Head of caudate nucleus (tissue), 42 donors: ENCODE measurements at regions not wholly inside any gene's neighbourhood (a gene's known extent, or its start where the extent isn't known, plus 50 kb on each side); places are given as distances from the start of the nearest gene placed in this dataset.

Experiments
- DNase-seq, 42 donors: peaks; one replicate each; pipeline versions ENCODE4 v3.0.0 to v3.0.0-alpha.2; 2020 to 2021; ENCODE audit warnings: mixed read lengths in 7 of 42
- intact Hi-C: fragments of 100-400 bp; cut with DNase I; formaldehyde crosslinking; loops from one replicate; pipeline ENCODE4 v1.15.0; 2022

DNA sequence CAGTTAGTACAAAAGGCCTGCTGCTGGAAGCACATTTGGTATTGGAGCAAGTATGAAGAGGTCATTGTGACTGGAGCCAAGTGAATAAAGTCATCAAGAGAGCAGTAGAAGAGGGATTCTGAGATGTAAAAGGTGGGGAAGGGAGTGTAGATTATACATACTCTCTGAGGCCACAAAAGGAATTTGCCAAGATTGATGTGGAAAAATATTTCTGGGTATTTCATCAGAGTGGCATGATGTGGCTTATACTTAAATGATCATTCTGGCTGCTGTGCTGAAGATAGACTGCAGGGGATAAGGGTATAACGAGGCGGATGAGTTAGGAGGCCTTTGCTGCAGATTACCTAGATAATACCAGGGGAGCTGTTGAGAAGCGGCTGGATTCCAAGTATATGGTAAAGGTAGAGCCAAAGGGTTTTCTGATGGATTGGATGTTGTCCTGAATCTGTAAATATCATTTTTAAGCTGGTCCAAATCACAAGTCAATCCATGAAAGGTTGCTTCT, 231.8 kb upstream of the AGA start:
- intact Hi-C loops: no loop called here
- DNase-seq: no peak

DNA sequence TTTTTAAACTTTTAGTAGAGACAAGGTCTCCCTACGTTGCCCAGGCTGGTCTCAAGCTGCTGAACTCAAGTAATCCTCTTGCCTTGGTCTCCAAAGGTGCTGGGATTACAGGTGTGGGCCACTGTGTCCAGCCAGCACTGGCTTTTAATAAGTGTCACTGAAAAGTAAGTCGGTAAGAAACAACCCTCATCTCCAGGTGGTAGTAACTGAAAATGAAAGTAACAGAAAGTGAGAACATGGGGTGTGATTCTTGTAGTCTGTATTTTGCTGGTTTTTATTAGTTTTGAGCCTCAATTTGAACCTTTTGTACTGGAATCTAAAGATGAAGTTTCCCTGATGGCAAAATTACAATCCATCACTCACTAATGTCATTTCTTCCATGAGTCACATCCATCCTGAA, 238.1 kb upstream of the AGA start:
- DNase-seq: no peak
- intact Hi-C loops: no loop called here

DNA sequence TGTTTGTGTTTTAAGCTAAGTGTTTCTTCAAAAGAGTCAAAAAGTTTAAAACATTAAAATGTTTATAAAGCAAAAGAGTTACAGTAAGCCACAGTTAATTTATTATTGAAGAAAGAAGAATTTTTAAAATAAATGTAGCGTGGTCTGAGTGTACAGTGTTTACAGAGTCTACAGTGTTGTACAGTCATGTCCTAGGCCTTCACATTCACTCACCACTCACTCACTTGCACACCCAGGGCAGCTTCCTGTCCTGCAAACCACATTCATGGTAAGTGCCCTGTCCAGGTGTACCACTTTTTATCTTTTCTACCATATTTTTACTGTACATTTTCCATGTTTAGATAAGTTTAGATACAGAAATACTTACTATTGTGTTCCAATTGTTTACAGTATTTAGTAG, 239.7 kb upstream of the AGA start:
- intact Hi-C loops: no loop called here
- DNase-seq: no peak

DNA sequence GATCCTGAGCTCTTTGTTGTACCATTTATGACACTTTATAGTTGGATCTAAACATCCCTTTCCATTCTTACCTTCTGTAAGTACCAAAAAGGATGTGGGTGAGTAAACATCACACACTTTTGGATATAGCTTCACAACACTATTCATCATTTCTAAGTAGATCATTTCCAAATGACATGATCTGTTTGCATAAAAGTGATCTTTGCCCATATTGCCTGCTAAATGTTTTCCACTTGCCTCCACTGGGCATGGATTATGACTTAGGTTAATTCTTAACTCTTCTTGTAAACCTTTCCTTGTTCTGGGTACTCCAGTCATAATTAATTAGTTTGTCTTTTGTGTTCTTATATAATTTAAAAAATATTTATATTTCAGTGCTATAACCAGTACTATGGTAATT, 244.9 kb upstream of the AGA start:
- DNase-seq: no peak
- intact Hi-C loops: no loop called here

DNA sequence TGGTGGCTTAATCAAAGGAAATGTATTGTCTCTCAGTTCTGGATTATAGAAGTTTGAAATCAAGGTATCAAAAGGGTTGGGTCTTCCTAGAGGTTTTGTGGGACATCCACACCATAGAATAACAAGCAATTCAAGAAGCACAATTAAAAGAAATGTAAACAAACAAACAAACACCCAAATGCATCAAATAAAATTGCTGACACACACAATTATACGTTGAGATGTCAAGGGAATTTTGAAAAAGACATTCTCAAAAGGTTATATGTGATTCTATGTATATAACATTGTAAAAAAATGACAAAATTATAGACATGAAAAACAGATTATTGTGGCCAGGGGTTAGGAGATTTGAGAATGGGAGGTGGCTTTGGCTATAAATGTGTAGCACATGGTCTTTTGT, 250.7 kb upstream of the AGA start:
- intact Hi-C loops: no loop called here
- no peak for DNase-seq

DNA sequence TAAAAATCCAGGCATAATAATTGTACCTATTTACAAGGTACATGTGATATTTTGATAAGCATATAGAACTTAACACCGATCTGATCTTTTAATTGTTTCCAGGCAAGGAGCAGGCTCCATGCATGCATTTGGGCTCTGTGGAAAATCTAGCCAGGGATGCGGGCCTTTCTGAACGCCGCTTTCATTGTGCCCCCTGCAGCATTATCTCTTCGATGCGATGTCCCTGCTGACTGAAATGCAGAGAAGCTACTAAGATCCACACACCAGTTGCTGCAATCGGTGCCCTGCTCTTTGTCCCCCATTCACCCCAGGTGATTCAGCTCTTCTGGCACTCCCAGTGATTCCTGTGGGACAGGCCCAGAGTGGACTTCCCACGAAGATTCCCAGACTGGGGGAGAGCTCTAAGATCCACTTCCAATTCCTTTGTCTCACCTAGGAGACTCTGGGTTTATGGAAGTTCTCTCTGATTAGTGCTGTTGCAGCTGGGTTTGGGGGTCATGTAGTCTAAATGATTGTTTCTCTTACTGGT, 254.3 kb upstream of the AGA start:
- no peak for DNase-seq
- intact Hi-C loops: no loop called here

DNA sequence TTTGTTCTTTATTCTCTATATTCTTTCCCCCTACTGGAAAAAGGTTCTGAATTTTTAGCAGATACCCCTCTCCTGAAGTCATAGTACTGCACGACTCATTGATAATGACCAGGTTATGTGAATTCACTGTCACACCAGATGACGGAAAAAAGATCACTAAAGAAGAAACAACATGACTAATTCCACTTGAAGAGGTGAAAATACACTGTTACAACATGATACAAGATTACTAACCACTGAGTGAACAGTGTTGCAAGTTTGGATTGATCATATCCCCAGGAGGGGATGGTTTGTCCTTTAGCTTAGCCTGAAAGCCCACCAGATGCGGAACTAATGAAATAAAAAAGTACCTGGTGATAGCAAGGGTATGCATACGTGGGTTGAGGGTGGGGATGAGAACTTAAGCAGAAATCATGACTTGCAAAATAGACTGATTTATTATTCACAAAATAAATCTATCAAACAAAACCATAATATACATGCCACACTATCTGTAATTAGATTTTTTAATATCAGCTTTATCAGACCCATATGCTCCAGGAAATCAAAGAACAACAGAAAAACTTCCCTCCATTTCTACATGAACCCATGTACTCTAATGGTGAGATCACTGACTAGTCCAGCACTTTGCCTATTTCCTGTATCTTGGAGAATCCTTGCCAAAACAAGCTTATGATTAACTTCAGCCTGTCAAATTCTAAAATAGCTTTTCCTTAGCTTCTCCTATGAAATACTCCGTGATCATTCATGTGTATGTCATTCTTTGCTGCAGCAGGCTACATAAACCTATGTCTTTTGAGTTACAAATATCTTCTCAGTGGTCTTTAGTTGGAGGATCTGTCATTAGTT, 257.4 kb upstream of the AGA start:
- intact Hi-C loops: no loop called here
- DNase-seq: no peak

DNA sequence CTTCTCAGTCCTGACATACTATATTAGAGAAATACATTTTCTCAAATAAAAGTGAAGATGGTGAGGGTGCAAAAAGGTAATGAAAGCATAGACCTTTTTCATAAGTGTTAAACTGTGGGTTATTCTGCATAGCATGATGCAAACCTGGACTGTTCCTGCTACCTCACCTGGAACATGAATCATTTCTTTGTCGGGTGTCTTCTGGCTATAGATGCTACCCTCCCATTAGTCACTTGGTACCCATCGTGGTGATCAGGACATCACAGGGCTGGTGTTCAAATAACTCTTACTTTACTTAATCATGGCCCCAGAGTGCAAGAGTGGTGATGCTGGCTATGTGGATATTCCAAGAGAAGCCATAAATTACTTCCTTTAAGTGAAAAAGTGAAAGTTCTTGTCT, 264.7 kb upstream of the AGA start:
- intact Hi-C loops: no loop called here
- DNase-seq: no peak

DNA sequence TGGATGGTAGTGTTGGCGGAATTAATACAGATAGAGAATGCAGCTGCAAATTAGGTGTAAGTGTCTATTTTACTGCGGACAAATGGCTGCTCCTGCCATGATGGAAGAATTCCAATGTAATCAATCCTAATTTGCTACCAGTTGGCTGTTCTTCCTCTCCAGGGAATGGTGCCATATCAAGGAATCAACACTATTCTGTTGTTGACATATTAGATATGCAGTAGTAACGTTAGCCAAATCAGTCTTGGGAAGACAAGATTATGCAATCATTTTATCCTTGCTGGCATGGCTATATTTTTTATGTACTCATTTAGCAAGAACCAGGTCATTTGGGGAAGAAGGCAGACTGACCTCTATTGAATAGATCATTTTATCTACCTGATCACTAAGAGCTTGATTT, 271.2 kb upstream of the AGA start:
- intact Hi-C loops: no loop called here
- no peak for DNase-seq

DNA sequence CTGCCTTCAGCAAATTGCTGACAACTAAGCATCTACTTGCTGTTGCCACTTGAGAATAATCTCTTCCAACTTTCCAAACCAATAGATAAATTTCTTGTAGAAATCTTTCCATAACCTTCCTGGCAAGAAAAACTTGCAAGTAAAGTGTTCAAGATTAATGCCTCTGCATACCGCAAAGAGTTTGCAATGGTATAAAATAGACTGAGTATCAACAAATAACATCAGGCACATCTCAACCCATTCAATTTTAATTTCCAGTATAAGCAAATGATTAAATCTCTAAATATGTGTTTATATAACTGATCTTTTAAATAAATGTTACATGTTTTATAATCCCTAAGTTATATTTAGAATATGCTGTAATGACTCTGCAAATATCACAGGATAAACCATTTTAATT, 275.2 kb upstream of the AGA start:
- intact Hi-C loops: no loop called here
- DNase-seq: no peak

DNA sequence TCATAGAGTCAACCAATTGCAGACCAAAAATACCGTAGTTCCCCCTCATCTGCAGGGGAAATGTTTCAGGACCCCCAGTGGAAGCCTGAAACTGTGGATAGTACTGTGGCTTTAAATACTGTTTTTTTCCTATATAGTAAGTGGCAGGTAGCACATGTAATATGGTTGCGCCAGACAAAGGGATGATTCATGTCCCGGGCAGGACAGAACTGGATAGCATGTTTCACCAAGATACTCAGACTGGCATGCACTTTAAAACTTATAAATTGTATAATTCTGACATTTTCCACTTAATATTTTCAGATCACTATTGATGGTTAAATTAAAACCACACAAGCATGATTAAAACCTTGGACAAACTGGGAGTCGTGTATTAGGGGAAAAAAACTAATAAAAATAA, 276.3 kb upstream of the AGA start:
- intact Hi-C loops: no loop called here
- DNase-seq: no peak

DNA sequence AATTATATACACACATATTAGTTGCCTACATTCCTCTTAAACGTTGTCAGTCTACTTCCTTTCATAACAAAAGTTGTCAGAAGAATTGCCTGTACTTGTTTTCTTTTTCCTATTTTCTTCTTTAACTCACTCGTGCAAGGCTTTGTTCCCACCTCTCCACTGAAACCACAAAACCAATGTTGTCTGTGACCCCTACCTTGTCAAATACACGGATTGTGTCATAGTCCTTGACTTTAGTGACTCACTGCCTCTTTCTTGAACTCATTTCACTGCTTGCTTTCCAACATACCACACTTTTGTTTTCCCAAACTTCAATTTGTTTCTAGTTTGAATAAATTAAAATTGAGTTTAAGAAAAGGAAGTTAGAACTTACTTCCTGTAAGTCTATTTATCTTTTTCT, 283.9 kb upstream of the AGA start:
- DNase-seq: no peak
- intact Hi-C loops: no loop called here

DNA sequence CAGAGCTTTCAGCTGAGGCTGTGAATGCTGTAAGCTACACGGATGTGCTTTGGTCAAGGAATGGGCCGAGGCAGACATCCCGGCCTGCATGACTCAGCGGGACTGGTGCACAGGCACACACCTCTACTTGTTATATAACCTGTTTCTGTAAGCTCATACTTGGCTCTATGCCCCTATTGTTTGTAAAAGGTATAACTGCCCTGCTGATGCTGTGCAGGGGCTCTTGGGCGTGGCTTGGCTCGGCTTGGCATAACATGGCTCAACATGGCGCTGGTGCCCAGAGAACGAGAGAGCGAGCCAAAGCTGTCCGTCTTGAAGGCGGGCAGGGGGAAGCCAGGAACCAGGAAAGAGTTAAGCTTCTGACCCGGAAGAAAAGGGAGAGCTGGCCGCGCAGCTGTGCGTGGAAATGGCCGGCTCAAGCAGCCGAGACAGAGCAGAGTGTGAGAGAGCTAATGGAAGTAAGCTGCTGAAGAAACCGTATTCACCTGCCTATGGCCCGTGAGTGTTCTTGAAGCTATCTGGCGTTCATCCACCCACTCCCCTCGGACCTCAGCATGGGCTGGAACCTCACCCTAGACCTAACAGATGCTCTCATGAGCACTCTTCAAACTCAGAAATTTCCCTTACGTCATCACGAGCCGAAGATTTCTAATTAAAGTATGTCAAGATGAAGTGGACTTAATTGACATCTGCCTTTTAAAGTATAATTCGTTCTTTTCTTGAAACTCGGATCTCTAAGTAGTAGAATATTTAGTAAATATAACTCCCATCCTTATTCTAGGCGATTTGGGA, 286.3 kb upstream of the AGA start:
- DNase-seq: no peak
- intact Hi-C loops: no loop called here

DNA sequence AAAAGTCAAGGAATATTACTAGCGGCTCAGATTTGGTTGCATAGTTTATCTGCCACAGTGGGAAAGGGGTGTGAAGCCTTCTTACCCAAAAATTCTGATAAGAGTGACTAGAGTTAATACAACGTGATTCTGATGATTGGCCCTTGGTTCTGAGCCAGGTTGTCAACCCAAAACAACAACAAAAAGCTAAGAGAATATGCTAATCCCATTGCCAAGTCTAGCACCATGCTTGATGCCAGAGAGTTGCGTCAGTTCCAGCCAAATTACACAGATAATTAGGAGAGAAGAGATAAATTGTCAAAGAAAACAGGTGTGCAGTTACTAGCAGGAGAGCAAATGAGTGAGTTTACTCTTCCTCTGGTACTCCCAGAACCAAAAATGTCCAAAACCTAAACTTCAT, 287.4 kb upstream of the AGA start:
- intact Hi-C loops: no loop called here
- no peak for DNase-seq

DNA sequence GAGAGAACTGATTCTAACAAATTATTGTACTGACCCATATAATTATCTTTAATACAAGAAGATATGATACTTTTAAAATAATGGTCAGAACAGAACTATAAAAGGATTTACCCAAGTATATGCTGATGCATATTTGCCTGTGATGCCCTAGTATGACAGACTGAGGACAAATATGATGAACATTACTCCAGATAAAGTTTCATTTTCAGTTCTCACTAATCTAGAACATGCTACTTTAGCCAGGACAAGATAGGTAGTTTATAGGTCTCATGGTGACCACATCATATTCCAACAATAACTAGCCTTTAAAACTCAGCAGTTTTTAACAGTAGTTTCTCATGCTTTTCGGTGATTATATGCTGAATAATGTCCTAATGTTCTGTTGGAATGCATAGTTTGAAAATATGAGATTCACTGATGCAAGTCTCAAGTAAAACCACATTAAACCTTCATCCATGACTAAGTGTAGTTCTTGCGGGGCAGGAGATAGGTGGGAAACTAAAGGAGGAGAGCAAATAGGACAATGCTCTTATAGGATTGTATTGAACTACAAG, 295.2 kb upstream of the AGA start:
- no peak for DNase-seq

DNA sequence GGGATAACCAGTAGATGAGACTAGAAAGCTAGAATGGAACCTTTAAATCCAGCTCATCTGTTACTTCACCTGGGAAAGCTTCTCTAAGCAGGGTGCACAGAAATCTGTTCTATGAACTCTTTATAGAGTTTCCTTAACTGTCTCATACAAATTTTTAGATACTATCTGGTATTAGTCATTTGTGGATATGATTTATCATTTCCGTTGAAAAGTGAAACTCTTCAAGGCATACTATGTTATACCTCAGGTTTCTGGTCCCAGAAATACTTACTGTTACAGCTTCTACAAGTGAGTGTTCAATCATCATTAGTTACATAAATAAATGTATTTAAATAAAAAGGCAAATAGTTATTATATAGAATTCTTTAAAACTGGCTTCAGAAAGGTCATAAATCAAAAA, 298.3 kb upstream of the AGA start:
- intact Hi-C loops: no loop called here
- no peak for DNase-seq

More for the DNA sequence above, 295.2 kb upstream of the AGA start:
- intact Hi-C loops: no loop called here

DNA sequence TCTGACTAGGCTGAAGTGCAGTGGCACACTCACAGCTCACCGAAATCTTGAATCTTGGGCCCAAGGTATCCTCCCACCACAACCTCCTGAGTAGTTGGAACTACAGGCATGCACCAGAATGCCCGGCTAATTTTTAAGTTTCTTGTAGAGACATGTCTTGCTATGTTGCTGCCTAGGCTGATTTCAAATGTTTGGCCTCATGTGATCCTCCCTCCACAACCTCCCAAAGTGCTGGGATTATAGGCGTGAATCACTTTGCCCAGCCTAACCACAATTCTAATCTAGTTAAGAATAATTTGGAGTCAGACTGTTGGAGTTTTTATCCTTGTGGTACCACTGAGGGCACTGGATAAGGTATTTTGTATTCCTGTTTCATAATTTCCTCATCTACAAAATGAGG, 317.5 kb upstream of the AGA start:
- DNase-seq: no peak

DNA sequence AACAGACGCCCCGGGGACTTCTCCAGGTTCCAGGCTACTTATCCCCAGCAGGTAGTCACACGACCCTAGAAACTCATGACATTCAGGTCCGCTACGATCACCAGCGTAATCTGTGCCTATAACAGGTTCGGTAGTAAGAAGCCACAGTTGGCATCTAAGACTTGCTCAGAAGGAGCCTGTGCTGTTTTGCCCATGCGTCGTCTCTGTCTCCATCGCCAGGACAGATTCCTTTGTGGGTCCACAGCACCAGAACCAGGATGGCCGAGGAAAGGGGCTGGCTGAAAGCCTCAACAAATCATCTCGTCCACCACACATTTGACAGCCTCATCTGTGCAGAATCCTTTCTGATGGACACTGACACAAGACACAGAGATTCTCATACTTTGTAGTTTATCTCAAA, 319.5 kb upstream of the AGA start:
- intact Hi-C loops: no loop called here
- no peak for DNase-seq

More for the DNA sequence above, 317.5 kb upstream of the AGA start:
- intact Hi-C loops: no loop called here

DNA sequence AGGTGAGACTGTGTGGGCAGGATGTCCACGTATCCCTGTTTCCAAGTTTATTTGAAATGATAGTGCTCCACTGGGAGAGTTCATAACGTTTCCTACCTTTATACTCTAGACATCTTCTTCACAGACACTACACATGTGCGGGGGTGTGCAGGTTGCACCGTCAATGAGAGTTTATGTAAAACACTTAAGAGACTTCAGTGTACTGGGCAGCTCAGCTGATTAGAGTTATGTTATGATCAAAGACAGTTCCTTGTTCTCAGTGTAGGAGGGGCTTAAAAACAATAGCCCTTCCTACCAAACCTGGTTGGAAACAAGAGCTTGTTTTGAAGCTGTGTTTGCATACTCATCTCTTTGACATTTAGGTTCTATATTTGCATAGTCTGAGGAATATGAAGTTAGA, 326.9 kb upstream of the AGA start:
- no peak for DNase-seq
- intact Hi-C loops: no loop called here

DNA sequence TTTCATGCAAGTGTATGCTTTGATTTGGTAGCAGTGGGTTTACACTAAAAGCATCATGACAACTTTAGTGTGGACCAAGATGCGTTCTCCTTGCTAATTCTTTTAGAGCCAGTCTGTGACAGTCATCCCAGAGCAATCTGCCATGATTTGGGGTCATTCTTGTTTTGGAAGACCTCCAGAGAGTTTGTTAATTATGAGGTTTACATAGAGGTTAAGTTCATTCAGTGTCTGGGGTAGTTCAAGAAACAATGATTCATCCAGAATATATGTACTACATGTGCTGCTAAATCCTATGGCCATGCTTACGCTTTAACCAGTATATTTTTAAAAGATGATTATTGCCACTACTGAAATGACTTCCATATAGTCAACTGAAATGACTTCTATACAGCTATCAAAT, 328.5 kb upstream of the AGA start:
- intact Hi-C loops: no loop called here
- no peak for DNase-seq
